Fibroblast of the conjunctiva (primary cell): ENCODE measurements at regions not wholly inside any gene's neighbourhood (a gene's known extent, or its start where the extent isn't known, plus 50 kb on each side); places are given as distances from the start of the nearest gene placed in this dataset.
A peak's percentile ranks its signal among the peaks of the same experiment; 100 is the strongest.
"Not testable (repeated sequence)": the region's sequence is repeated elsewhere in the genome, so short reads cannot be mapped to it uniquely, and the experiment has no call there.

Experiments
- DNase-seq: peaks from one replicate; pipeline ENCODE4 v3.0.0-alpha.2; 2010; ENCODE audit warnings: low read depth

DNA sequence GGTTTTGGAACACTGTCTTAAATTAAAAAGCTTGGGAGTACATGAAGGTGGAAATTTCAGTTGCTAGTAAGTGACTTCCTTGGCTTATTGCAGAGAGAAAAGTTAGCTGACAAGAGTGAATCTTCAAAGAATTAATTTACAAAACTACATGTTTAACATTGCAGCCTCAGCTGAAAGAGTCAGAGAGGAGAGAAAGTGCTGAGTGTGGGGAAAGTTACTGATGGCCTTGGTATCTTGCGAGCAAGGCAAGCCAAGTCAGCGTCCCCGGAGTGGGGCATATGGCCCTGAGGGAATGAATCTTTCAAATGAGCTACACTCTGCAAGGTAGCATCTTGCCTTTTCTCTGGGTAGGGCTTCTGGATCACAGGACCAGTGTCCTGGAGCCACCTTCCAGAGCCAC lies 131.3 kb downstream of the LPIN1 start:
- no peak for DNase-seq

DNA sequence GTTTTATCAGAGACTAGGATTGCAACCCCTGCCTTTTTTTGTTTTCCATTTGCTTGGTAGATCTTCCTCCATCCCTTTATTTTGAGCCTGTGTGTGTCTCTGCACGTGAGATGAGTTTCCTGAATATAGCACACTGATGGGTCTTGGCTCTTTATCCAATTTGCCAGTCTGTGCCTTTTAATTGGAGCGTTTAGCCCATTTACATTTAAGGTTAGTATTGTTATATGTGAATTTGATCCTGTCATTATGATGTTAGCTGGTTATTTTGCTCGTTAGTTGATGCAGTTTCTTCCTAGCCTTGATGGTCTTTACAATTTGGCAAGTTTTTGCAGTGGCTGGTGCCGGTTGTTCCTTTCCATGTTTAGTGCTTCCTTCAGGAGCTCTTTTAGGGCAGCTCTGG lies 138.8 kb downstream of the LPIN1 start:
- not testable (repeated sequence) for DNase-seq

DNA sequence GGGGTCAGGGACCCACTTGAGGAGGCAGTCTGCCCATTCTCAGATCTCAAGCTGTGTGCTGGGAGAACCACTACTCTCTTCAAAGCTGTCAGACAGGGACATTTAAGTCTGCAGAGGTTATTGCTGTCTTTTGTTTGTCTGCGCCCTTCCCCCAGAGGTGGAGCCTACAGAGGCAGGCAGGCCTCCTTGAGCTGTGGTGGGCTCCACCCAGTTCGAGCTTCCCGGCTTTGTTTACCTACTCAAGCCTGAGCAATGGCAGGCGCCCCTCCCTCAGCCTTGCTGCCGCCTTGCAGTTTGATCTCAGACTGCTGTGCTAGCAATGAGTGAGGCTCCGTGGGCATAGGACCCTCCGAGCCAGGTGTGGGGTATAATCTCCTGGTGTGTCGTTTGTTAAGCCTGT lies 140.5 kb downstream of the LPIN1 start:
- DNase-seq, result not testable (repeated sequence)

DNA sequence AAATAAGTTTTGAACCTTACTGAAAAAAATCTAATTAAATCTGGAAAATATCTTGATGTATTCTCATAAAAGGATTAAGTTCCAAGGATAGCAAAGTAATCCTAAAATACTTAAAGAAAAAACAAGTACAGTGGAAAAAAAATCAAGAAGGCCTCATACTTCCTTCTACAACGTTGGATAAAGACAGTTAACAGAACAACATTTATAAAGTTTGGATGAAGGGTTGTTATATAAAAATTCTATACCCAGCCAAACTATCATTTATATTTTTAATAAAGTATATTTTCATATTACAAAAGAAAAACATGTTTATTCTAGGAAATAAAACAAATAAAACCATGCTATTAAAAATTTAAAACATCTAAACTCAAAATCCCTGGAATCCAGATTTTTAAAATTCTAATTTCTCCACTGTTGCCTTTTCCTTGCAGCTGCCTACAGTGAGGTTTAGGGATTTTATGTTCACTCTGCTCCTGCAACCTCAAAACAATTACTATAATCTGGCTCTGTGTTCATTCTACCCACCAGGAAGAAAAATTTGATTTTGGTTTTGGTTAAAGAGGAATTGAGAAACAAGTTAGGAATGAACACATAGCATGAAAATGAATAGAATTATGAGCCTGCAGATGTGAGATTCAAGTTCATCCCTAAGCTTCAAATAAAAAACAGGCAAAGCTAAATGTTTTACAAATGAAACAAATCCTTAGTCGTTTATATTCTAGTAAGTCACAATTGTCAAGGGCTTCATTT lies 142.8 kb downstream of the LPIN1 start:
- DNase-seq, result no peak

DNA sequence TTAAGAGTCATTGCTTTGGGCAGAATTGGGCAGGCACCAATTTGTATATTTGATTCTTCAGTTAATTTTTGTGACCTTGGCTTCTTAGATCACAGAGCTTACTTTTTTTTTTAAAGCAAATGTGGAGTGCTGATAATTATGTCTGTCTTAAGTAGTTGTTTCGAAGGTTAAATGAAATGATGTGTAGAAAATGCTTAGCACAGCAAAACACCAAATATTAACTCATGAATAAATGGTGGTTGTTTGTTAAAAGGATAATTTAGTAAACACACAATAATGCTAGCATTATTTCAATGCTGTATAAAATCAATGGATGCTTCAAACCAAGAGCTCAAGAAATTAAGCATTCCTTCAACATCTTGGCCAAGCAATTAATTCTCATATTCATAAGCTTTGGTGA lies 143.4 kb downstream of the LPIN1 start:
- DNase-seq, result no peak

DNA sequence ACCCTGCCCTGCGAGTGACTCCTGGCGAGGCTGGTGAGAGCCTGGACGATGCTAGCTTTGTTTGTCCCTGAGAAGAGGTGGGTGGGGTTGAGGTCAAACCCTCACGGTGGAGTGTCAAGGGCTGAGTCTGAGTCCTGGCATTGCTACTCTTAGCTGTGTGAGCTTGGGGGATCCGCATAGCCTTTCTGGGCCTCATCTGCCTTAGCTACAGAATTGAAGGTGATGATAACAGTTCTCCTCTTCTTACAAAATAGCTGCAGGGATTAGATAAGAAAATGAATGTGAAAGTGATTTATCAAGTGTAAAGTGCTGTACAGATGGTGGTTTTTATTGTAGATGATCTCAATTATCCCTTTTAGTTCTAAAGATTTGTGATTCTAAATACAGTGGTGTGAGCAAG lies 144.6 kb downstream of the LPIN1 start:
- DNase-seq, result no peak

DNA sequence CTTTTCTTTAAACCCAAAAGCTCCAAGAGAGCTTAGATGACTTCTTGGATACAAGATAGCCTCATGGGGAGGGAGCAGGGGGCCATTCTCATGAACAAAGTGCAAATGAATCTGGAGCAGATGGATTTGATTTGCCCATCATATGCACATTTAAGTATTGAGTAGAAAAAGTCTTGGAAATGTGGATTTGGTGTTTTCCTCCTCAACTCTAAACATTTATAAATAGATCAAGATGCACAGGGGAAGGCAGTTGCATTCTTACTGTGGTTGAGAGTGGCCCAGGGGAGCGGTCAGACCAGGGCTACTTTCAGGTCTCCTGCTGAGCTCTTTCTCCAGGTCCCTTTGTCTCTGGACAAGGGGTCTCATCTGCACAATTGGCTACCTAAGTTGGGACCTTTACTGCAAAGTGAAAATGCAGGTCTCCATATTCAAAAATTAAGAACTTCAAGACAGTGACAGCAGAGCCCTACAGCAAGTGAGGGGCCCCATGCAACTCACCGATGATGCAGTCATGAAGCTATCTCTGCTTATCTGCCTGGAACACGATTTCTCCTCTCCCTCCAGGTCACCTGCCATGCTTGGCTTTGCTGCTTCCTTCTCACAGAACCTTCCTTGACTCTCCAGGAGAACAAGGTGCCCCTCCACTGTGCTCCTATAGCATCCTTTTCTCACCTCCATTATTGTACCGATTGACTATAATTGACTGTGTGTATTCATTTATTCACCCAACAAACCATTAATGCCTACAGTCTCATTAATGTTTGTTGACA lies 145.4 kb downstream of the LPIN1 start:
- no peak for DNase-seq

DNA sequence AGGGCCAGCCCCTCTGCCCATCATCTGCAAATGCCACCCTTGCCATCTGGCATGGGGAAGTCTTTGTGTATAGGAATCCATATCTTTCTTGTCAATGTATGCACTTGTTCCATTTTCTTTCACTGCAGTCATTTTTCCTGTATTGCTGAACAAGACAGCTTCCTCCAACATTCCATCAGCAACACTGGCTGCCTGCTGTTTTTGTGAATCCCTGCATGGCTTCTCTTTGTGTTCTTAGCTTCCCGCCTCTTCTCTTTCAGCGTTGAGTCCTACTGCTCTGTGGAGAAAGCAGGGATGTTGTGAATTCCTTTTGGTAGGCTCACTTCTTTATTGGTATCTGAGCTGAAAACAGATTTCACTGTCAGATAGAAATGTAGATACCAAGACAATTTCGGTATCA lies 150.0 kb downstream of the LPIN1 start:
- DNase-seq, result no peak

DNA sequence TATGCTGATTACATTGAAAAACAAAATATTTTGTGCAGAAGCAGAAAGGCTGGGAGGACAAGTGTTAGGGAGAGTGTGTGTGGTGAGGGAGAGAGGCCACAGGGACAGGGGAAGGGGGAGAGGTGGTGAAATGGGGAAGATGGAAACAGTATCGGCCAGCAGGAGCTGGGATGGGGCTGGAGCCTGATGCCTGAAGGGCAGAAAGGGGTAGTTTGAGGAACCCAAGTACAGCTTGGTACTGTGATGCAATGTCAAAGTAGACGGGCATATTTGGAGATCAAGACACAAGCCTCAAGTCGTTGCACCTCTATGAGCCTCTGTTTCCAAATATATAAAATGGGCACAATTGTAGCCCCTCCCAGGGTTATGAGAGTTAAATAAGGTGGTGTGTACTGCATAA lies 152.1 kb downstream of the LPIN1 start:
- DNase-seq, result no peak

DNA sequence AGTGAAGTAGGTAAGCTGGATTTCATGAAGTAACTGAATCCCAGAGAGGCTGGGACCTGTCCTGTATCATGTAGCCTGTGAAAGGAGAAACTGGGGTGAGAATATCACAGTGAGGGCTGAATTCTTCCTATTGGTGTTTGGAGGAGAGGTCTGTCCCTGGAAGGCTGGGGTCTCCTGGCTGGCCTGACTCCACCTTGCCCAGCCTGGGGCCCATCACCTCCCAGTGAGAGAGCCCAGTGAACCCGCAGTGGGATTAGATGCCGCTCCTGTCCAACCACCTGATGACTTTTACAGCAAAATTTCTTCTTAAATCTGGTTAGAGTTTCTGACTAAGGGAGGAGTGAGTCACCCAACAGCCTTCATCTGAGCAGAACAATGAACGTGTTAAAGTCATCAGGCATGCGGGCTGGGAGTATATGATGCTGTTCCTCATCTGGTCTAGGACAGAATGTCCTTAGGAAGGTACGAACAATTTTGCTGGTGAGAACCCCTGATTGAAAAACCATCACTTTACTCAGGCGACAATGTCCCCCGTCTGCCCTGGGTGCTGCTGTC lies 152.9 kb downstream of the LPIN1 start:
- DNase-seq, result peak; percentile 33

DNA sequence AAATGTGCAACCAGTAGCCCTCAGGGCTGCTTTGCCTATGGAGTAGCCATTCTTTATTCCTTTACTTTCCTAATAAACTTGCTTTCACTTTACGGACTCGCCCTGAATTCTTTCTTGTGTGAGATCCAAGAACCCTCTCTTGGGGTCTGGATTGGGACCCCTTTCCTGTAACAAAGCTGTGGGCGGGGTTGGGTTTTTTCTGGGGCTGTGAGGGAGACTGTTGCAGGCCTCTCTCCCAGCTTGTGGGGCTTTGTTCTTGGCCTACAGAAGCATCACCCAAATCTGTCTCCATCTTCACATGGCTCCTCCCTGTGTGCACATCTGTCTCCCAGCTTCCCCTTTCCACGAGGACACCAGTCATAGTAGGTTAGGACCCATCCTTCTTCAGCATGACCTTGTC lies 154.5 kb downstream of the LPIN1 start:
- DNase-seq, result not testable (repeated sequence)

DNA sequence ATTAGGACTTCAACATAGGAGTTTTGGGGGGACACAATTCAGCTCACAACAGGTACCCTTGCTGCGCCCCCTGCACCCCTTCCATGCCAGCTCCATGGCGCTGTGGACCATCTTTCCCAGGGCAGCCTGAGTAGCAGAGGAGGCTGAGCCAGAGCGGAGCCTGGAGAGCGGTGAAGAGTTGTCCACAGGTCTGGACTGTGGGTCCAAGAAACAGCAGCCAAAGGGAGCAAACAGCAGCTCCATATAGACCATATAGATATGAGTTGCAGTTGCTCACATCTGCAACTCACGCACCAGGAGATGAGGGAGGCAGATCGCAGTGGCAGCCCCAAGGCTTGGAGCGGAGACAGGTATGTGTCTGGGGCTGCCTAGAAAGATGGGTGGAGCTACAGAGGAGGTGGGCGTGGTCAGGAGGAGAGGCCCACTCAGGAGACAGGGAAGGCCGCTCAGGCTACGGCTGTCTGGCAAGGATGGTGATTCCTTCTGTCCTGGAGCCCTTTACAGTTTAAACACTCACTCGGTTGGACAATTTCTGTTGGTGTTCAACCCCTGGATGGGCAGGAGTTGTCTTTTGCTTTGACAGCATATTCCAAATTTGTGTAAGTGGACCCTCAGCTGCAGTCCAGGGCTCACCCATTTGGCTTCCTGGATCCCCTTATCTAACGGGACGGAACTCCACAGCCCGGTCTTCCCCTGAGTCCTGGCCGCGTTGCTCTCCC lies 155.1 kb downstream of the LPIN1 start:
- no peak for DNase-seq

DNA sequence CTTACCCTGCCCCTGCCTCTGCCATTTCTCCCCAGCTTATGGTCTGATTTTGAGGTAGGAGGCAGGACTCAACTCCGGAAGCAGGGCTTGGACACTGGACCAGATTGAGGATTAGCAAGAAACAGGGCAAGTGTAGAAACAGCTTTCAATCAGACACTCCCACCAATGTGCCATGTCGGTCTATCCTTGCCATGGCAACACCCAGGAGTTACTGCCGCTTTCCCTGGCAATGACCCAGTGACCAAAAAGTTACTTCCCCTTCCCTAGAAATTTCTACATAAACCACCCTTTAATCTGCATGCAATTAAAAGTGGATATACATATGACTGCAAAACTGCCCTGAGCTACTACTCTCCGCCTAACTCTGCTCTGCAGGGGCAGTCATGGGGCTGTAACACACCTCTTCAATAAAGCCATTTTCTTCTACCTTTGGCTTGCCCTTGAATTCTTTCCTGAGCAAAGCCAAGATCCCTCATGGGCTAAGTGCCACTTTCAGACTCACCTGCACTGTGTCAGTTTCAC lies 156.7 kb downstream of the LPIN1 start:
- no peak for DNase-seq

DNA sequence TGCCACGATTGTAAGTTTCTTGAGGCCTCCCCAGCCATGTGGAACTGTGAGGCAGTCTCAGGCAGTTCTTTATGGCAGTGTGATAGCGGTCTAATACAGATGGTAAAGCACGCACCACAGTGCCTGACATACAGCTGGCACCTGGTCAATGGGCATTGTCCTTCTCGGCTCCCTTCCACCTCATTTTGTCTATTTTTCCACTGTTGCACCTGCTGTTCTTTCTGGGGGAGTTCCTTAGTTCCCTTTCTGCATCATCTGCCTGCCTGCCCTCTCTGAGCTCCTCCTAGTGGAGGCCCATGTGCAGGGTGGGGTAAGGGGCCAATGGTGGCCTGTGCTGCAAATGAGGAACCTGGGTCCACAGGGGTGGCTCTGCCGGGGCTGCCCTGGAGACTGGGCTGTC lies 157.6 kb downstream of the LPIN1 start:
- DNase-seq, result no peak

DNA sequence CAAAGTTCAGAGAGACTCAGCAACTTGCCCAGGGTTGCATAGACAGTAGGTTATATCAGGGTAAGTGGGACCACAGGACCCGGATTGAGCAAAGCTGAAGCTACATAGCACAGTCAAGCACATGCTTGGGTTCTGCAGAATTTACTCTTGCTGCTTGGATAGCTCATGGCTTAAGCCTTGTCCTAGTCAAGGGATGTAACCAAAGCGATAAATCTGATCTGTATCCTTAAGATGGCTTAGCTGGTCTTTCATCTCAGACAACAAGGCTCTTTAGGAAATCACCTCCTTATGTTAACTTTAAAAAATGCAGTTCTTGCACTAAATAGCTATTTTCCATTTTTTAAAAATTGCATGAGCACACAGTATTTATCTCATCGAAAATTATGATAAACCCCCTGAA lies 158.5 kb downstream of the LPIN1 start:
- no peak for DNase-seq

DNA sequence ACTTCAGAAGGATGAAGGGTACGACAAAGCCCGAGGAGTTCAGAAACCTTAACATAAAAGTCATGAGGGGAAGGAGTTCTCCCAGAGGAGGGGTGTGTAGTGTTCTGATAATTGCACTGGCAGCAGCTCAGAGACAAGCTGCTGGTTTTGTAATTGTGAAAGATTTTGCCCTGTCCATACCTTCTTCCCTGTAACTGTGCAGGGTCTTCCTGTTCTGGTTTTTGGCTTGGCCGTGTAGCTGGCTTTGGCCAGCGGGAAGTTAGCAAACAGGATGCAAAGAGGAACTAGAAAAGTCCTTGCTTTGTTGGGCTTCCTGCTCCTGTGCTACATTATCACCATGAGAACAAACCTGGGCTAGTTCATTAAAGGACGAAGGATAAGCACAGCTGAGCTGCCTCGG lies 160.8 kb downstream of the LPIN1 start:
- DNase-seq, result no peak

DNA sequence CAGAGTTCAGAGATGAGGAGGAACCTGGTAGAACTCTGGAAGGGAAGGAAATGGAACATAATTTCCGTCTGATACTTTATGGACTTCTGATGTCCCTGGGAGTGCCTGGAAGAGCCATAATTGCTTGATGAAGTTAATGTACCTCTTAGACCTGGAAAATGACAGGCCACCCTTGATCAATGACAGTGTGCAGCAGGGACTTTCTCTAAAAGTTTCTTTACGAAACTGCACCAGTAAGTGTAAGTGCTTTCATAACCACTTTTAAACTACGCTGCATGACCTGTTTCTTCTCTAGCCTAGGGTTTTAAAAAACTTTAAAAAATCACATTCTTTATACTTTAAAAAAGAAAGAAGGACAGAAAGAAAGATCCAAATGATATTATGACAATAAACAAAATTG lies 164.5 kb downstream of the LPIN1 start:
- no peak for DNase-seq

DNA sequence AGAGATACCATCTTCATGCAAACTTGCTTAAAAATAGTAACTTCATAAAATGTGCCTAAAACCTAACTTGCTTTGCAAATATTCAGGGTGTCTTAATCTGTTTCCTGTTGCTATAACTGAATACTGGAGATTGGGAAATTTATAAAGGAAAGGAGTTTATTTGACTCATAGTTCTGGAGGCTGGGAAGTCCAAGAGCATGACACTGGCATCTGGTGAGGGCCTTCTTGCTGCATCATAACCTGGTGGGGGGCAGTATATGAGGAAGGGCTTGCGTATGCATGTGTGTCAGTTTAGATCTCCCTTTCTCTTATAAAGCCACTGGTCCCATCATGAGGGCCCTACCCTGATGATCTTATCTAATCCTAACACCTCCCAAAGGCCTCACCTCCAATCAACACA lies 166.5 kb downstream of the LPIN1 start:
- no peak for DNase-seq

DNA sequence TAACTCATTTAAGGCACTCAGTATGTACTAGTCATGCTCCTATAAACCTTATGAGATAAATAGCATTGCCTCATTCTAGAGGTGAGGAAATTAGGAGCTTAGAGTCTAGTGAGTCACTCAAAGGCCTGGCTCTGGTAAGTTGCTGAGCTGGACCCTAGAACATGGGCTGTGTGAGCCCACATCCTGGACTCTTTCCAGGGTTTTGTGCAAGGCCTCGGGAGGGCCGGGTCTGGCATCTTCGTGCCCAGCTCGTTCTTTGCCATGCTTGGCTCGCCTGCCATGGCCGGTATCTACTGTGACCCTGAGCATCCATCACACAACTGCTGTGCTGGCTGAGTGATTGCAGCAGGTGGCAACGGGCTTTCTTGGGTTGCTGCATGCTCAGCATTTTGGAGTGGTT lies 168.0 kb downstream of the LPIN1 start:
- peak; percentile 14 for DNase-seq

DNA sequence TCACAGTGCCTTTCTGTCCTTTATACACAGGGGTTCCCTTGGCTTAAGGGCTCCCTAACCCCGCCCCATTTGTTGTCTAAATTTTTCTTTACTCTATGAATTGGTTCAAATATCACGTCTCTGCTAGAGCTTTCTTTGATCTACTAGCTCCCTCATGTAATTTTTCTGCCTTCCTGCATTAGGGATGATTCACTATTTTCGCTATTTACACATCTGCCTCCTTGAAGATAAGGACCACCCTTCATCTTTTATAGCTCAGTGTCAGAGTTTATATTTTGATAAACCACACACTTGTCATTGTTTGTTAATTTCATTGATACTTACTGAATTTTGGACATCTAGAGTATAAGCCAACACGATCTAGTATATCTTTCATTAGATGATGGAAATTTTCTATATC lies 169.2 kb downstream of the LPIN1 start:
- no peak for DNase-seq

DNA sequence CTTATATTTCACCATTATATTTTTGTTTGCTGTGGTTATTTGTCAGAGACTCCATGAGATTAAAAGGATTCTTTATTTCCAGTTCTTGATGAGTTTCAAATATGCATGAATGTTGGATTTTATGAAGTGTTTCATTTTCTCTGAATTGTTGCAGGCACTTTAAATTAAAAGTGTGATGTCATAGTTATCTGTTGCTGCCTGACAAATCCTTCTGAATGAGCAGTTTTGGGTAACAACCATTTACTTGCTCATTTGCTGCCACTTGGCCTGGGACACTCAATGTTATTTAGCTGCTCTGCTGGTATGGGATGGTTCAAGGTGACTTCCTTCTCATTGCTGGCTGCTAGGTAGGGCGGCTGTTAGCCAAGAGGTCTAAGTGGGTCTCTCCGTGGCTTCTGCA lies 173.5 kb downstream of the LPIN1 start:
- no peak for DNase-seq

DNA sequence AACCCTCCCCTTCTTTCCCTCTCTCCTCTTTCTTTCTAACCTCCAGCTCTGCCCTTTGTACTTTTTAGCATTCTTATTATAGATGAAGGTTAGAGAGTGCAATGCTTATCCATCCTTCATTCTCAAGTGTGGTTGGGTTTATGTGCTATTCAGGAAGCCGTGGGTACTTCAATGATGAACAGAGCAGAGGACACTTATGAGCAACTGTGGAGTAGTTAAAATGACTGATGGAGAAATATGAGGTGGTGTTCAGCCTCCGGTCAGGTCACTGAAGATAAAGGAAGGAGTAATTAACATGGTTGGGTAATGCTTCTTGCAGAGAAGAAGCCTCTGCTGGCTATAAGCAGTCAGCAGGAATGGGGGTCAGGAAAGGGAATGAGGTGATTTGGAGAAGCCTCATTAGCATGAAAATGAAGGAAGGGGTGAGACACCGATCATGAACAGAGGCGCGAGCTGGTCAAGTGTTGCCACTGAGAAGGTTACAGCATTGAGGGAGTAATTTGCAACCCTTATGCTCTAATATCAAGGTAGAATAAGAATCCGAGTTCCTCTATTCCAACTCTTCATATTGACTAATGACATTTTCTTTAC lies 174.7 kb downstream of the LPIN1 start:
- DNase-seq, result no peak
